Neuron (in vitro differentiated cells): ENCODE measurements at regions not wholly inside any gene's neighbourhood (a gene's known extent, or its start where the extent isn't known, plus 50 kb on each side); places are given as distances from the start of the nearest gene placed in this dataset.

Source experiments
- H2AFZ ChIP-seq: one replicate; pipeline ENCODE4 v1.6.1; 2013; ENCODE audit warnings: low read depth, mild to moderate bottlenecking, inconsistent platforms, low read length, moderate library complexity
- H3K27me3 ChIP-seq: one replicate; pipeline ENCODE4 v1.6.1; 2013; ENCODE audit warnings: low read length; ENCODE audit not compliant: insufficient read depth
- H3K36me3 ChIP-seq: one replicate; pipeline ENCODE4 v1.6.1; 2013; ENCODE audit warnings: low read length; ENCODE audit not compliant: insufficient read depth
- H3K4me1 ChIP-seq: one replicate; pipeline ENCODE4 v1.6.1; 2013; ENCODE audit warnings: low read length; ENCODE audit not compliant: insufficient read depth
- H3K4me3 ChIP-seq: 2 replicates; pipeline ENCODE4 v1.5.1; 2013; ENCODE audit warnings: mild to moderate bottlenecking, low read length, moderate library complexity
- H3K9me3 ChIP-seq: one replicate; pipeline ENCODE4 v1.6.1; 2013; ENCODE audit warnings: low read length

DNA sequence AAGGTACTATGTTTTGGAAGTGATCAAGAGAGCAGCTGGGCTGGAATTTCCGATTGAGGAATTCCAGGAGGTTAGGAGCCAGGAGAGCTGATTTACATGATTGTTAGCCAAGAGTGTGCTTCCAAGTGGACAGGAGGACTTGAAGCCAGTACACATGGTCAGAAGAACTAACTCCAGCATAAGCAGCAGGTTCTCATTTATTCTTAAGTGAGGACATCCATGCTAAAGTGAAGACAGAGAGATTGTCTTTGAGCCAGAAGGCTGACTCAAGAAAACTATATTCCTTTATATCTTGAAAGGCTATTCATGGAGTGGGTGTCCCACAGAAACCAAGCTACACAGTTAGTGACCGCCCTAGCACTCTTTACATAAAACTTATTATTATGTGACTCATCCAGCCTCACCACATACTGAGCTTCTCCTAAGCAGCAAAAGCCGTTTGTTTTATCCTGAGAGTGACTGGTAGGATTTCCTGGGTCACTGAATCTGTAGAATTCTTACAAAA lies 56.7 kb upstream of the SEMA3A start:
- Histone ChIP-seq H3K36me3 (no peaks in the 10 kb centered on the region), H3K4me3 (no peak overlapping the region), H3K4me1 (peaks cover 19% of the 10 kb centered on the region), H2AFZ (no peak overlapping the region), H3K9me3 (no peaks in the 10 kb centered on the region), H3K27me3 (no peaks in the 10 kb centered on the region)

DNA sequence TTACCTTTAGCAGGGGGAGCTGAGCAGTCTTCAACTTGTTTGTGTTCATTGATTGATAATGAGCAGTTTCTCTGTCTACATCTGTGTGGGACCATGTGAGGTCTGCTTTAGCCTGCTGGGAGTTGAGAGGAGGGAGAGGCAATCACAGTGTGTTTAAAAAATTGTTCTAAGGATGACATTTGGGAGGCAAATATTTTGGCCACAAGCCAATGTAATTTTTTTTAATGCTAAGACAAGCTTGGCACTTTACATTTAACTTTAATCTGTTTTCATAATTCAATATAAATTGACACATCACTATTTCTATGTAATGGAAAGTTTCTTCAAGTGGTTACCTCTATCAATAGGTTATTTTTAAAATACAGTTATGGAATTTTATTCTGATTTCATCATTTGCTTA lies 55.9 kb upstream of the SEMA3A start:
- Histone ChIP-seq H3K27me3 (no peaks in the 10 kb centered on the region), H3K36me3 (no peaks in the 10 kb centered on the region), H3K4me3 (no peak overlapping the region), H3K9me3 (peaks cover 2% of the 10 kb centered on the region), H2AFZ (no peak overlapping the region), H3K4me1 (peaks cover 19% of the 10 kb centered on the region)

DNA sequence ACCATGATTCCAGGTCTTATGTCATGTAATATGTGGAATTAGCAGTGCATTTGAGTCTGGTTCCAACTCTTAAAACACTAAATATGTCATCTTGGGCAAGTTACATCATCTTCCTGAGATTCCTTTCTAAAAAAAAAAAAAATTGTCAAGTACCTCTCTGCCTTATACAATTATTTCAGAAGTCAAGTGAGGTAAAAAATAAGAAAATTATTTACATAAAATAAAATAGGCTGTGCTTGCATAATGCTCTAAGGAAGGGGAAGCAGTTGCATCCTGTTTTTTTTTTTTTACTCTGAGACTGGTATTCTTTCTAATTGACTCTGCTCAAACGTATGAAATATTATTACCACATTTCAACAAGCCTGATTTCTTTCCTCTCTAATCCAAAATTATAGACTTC lies 55.1 kb upstream of the SEMA3A start:
- no peak overlapping the region for H2AFZ ChIP-seq
- peaks cover 2% of the 10 kb centered on the region for H3K9me3 ChIP-seq
- no peaks in the 10 kb centered on the region for H3K36me3 ChIP-seq
- H3K27me3 ChIP-seq, result no peaks in the 10 kb centered on the region
- peaks cover 19% of the 10 kb centered on the region for H3K4me1 ChIP-seq
- H3K4me3 ChIP-seq, result no peak overlapping the region

DNA sequence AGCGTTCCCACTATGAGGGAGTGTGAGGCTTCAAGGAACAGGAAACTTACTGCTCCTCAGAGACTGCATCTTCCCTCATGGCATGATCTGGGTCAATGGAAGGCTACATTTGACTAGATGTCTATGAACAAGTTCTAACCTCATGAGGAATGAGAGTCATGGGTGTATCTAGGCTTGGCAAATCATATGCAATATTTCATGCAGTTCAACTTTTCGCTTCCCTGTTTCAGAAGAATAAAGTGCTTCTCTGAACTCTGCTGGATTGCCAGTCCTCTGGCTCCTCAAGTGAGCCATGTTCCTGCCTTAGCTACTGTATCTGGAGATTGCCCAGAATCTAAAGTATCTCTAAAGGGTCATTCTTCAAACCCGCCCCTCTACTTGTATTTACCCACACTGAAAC lies 54.3 kb upstream of the SEMA3A start:
- no peak overlapping the region for H3K4me3 ChIP-seq
- H3K9me3 ChIP-seq, result peaks cover 2% of the 10 kb centered on the region
- no peaks in the 10 kb centered on the region for H3K36me3 ChIP-seq
- peaks cover 19% of the 10 kb centered on the region for H3K4me1 ChIP-seq
- no peaks in the 10 kb centered on the region for H3K27me3 ChIP-seq
- no peak overlapping the region for H2AFZ ChIP-seq

DNA sequence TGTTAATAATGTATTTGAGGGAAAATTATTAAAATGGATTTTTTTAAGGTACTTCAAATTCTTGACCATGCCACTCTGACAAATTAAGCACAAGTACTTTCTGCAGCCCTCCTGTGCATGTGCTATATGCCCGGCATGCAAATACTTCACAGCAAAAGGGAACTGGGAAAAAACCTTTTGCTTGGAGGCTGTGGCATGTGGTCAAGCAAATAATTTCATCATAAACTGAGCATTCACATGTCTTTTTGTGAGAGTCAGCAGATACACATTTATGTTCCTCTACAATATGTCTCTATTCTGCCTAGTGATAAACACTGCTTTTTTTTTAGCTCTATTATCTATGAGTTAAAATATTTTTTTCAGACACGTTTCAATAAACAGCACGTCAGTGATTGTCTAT lies 53.7 kb upstream of the SEMA3A start:
- Histone ChIP-seq H3K36me3 (no peaks in the 10 kb centered on the region), H2AFZ (no peak overlapping the region), H3K27me3 (no peaks in the 10 kb centered on the region), H3K4me3 (no peak overlapping the region), H3K4me1 (peaks cover 19% of the 10 kb centered on the region), H3K9me3 (peaks cover 2% of the 10 kb centered on the region)

DNA sequence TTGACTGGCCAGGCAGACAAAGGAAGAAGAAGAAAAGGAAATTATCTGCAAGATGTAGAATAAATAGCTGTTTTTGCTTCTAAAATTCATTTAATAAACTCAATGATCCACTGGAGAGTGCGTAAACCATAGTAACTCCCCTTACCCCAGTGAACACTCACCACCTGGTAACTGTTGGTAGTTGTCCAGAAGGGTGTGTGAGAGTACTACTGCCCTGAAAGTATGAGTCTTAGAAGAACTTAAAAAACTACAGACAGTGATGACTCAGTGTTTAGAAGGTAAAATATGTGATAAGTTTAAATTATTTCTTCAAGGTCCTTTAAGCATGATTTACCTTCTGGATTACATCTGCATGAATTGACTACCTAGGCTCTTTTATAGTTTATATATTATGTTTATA lies 53.0 kb upstream of the SEMA3A start:
- peaks cover 2% of the 10 kb centered on the region for H3K9me3 ChIP-seq
- H3K36me3 ChIP-seq, result no peaks in the 10 kb centered on the region
- H3K4me3 ChIP-seq, result no peak overlapping the region
- H3K27me3 ChIP-seq, result no peaks in the 10 kb centered on the region
- peaks cover 19% of the 10 kb centered on the region for H3K4me1 ChIP-seq
- H2AFZ ChIP-seq, result no peak overlapping the region

DNA sequence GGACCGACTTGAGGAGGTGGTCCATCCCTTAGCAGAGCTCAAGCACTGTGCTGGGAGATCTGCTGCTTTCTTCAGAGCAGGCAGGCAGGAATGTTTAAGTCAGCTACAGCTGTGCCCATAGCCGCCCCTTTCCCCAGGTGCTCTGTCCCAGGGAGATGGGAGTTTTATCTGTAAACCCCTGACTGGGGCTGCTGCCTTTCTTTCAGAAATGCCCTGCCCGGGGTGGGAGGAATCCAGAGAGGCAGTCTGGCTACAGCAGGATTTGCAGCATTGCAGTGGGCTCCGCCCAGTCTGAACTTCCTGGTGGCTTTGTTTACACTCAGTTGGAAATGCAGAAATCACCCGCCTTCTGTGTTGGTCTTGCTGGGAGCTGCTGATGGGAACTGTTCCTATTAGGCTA lies 51.2 kb upstream of the SEMA3A start:
- Histone ChIP-seq H3K4me1 (peaks cover 6% of the 10 kb centered on the region), H2AFZ (no peak overlapping the region), H3K9me3 (peaks cover 2% of the 10 kb centered on the region), H3K27me3 (no peaks in the 10 kb centered on the region), H3K4me3 (no peak overlapping the region), H3K36me3 (no peaks in the 10 kb centered on the region)
